Left ventricle myocardium inferior (tissue), 1 donor: ENCODE measurements at regions not wholly inside any gene's neighbourhood (a gene's known extent, or its start where the extent isn't known, plus 50 kb on each side); places are given as distances from the start of the nearest gene placed in this dataset.

Experiments used
- DNase-seq: peaks from one replicate; pipeline ENCODE4 v3.0.0-alpha.2; 2020
- H3K27ac ChIP-seq: fragments of 200-600 bp; replicated peaks from 2 replicates; pipeline ENCODE4 v1.8.0; 2021
- H3K27me3 ChIP-seq: fragments of 200-600 bp; 2 replicates; pipeline ENCODE4 v1.8.0; 2021; ENCODE audit warnings: low read depth
- H3K36me3 ChIP-seq: fragments of 200-600 bp; 2 replicates; pipeline ENCODE4 v1.8.0; 2021
- H3K4me1 ChIP-seq: fragments of 200-600 bp; 2 replicates; pipeline ENCODE4 v1.8.0; 2021
- H3K4me3 ChIP-seq: fragments of 200-600 bp; 2 replicates; pipeline ENCODE4 v1.8.0; 2021; ENCODE audit warnings: mild to moderate bottlenecking, moderate library complexity
- H3K9me3 ChIP-seq: fragments of 200-600 bp; replicated peaks from 2 replicates; pipeline ENCODE4 v1.8.0; 2021
- intact Hi-C: fragments of 100-400 bp; cut with micrococcal nuclease; formaldehyde crosslinking; loops from one replicate; pipeline ENCODE4 v1.11.0; 2022
- TF ChIP-seq, protein P1 (sequence below): fragments of 200-600 bp; IDR thresholded peaks from 2 replicates; pipeline ENCODE4 v1.8.0; 2021; ENCODE audit warnings: antibody characterized with exemption, mild to moderate bottlenecking, borderline replicate concordance
- donor health status: DM: no; HTN: yes; CAD: no; lungs with severe emphysema.

GRCh38 chr17:53127331-53127730 lies 695.4 kb upstream of the KIF2B start:
- TF ChIP-seq, protein P1, sequence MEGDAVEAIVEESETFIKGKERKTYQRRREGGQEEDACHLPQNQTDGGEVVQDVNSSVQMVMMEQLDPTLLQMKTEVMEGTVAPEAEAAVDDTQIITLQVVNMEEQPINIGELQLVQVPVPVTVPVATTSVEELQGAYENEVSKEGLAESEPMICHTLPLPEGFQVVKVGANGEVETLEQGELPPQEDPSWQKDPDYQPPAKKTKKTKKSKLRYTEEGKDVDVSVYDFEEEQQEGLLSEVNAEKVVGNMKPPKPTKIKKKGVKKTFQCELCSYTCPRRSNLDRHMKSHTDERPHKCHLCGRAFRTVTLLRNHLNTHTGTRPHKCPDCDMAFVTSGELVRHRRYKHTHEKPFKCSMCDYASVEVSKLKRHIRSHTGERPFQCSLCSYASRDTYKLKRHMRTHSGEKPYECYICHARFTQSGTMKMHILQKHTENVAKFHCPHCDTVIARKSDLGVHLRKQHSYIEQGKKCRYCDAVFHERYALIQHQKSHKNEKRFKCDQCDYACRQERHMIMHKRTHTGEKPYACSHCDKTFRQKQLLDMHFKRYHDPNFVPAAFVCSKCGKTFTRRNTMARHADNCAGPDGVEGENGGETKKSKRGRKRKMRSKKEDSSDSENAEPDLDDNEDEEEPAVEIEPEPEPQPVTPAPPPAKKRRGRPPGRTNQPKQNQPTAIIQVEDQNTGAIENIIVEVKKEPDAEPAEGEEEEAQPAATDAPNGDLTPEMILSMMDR = no peak
- intact Hi-C loops = no loop called here
- H3K4me3 ChIP-seq = no peak overlapping the region
- H3K27ac ChIP-seq = no peak overlapping the region
- H3K9me3 ChIP-seq = no peaks in the 10 kb centered on the region
- H3K4me1 ChIP-seq = no peaks in the 10 kb centered on the region
- no peaks in the 10 kb centered on the region for H3K36me3 ChIP-seq
- DNase-seq = no peak
- no peaks in the 10 kb centered on the region for H3K27me3 ChIP-seq

GRCh38 chr17:53122966-53123365 lies 699.8 kb upstream of the KIF2B start:
- Histone ChIP-seq H3K27me3 (no peaks in the 10 kb centered on the region), H3K36me3 (no peaks in the 10 kb centered on the region), H3K4me3 (no peak overlapping the region), H3K9me3 (no peaks in the 10 kb centered on the region), H3K27ac (no peak overlapping the region), H3K4me1 (no peaks in the 10 kb centered on the region)
- intact Hi-C loops = no loop called here
- DNase-seq = no peak
- TF ChIP-seq, protein P1 = no peak

DNA sequence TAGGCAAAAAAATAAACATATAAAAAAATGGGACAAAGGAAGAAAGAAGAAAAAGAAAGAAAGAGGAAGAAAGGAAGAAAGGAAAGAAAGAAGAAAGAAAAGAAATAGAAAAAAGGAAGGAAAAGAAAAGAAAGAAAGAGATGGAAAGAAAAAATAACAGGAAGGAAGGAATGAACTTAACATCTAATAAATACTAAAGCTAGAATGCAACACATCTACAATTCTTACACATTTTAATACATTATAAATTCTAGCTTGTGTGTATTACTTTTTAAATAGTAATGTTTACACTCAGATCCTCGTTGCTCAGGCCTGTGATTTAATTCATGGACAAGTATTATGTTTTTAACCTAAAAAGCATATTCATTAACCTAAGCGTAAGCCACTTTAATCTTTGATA lies 703.0 kb upstream of the KIF2B start:
- H3K27me3 ChIP-seq = no peaks in the 10 kb centered on the region
- no peaks in the 10 kb centered on the region for H3K36me3 ChIP-seq
- peaks cover 31% of the 10 kb centered on the region for H3K9me3 ChIP-seq
- intact Hi-C loops = no loop called here
- H3K27ac ChIP-seq = no peak overlapping the region
- H3K4me3 ChIP-seq = no peak overlapping the region
- H3K4me1 ChIP-seq = no peaks in the 10 kb centered on the region
- TF ChIP-seq, protein P1 = no peak
- no peak for DNase-seq

DNA sequence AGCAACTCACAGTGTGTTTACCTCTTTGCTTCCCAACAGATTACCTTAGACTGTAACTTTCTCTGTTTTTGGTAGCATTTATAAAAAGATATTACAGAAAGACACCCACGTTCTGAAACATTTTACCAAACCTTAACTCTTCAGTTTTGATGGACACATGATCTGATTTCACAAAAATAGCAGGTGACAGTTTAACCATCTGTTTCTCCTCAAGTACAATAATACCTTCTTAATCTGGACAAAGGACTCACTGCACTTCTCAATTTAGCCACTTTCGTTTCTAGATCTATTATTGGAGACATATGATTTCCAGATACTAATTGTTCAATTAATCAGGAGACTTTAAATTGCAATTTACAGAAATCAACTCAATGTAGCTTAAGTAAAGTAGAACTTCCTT lies 703.8 kb upstream of the KIF2B start:
- H3K4me3 ChIP-seq = no peak overlapping the region
- no peaks in the 10 kb centered on the region for H3K36me3 ChIP-seq
- intact Hi-C loops = no loop called here
- TF ChIP-seq, protein P1 = no peak
- H3K27ac ChIP-seq = no peak overlapping the region
- H3K27me3 ChIP-seq = no peaks in the 10 kb centered on the region
- H3K9me3 ChIP-seq = peaks cover 35% of the 10 kb centered on the region
- DNase-seq = no peak
- no peaks in the 10 kb centered on the region for H3K4me1 ChIP-seq

DNA sequence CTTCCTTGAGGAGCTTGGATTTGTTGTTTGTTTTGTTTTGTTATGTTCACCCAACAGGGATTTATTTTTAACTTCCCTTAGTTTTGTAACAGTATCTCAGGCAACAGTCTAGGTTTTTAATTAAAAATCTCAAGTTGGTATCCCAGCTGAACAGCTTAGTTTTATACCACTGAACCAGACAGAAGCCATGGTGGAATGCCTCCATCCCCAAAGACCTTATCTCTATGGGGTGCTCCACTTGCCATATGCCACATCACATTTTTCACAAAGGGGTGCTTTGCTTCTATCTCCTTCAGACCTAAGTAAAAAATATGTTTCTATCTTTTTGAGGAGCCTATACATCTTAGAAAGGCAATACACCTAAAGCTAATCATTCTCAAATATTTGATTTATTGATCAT lies 715.8 kb upstream of the KIF2B start:
- no peak overlapping the region for H3K4me3 ChIP-seq
- H3K27me3 ChIP-seq = no peaks in the 10 kb centered on the region
- TF ChIP-seq, protein P1 = no peak
- H3K9me3 ChIP-seq = peaks cover 7% of the 10 kb centered on the region
- intact Hi-C loops = no loop called here
- H3K27ac ChIP-seq = no peak overlapping the region
- DNase-seq = no peak
- H3K4me1 ChIP-seq = no peaks in the 10 kb centered on the region
- H3K36me3 ChIP-seq = no peaks in the 10 kb centered on the region

DNA sequence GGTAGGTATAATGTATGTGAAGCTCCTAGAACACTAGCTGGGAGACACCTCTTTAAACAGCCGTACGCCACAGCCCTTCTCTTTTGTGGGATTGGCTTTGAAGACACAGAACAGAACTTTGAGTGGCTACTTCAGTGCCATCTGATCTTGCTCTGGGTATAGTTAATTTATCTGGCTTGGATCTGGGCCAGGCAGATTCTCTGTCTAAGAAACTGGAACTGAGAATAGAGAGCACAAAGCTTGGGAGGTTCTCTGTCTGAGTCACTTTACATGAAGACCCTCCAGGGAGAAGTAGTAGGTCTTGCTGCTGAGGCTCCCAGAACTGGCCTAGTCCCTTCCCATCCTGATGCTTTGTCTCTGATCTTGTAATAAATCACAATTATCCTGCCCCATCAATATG lies 721.0 kb upstream of the KIF2B start:
- DNase-seq = no peak
- H3K4me3 ChIP-seq = no peak overlapping the region
- H3K27me3 ChIP-seq = no peaks in the 10 kb centered on the region
- intact Hi-C loops = no loop called here
- no peak overlapping the region for H3K27ac ChIP-seq
- TF ChIP-seq, protein P1 = no peak
- H3K4me1 ChIP-seq = no peaks in the 10 kb centered on the region
- H3K36me3 ChIP-seq = no peaks in the 10 kb centered on the region
- no peaks in the 10 kb centered on the region for H3K9me3 ChIP-seq
